ENCODE measurements at regions not wholly inside any gene's neighbourhood (a gene's known extent, or its start where the extent isn't known, plus 50 kb on each side); places are given as distances from the start of the nearest gene placed in this dataset.

- H3K4me3 ChIP-seq (ENCODE audit: low read depth, low read length): no peak overlapping the region
- H3K27me3 ChIP-seq (ENCODE audit: control insufficient read depth, insufficient read depth, low read length): no peaks in the 10 kb centered on the region
- no peak overlapping the region for H3K27ac ChIP-seq (ENCODE audit: low read depth, low read length)
- ChIA-PET CTCF (no interaction called here), POLR2A (no interaction called here)
- TF ChIP-seq CTCF (IDR thresholded peaks at IDR 0.05; ENCODE audit: low read depth, low read length): no peak
- H3K9me3 ChIP-seq (ENCODE audit: control insufficient read depth, insufficient read depth, low read length): no peaks in the 10 kb centered on the region
- DNase-seq (ENCODE audit: low read depth, low spot score): no peak
These were observed 362.8 kb downstream of the RBM26 start for GRCh38 chr13:79043208-79043607.

GRCh38 chr13:79037197-79037596, 368.9 kb downstream of the RBM26 start:
- peaks cover 3% of the 10 kb centered on the region; the same call in 1 of the 2 replicates for H3K9me3 ChIP-seq (ENCODE audit: control insufficient read depth, insufficient read depth, low read length)
- ChIA-PET CTCF (no interaction called here), POLR2A (no interaction called here)
- H3K4me3 ChIP-seq (ENCODE audit: low read depth, low read length): no peak overlapping the region
- no peak for TF ChIP-seq CTCF (IDR thresholded peaks at IDR 0.05; ENCODE audit: low read depth, low read length)
- DNase-seq (ENCODE audit: low read depth, low spot score): no peak
- H3K27me3 ChIP-seq (ENCODE audit: control insufficient read depth, insufficient read depth, low read length): no peaks in the 10 kb centered on the region
- no peak overlapping the region for H3K27ac ChIP-seq (ENCODE audit: low read depth, low read length)

GRCh38 chr13:79034341-79034740, 371.7 kb downstream of the RBM26 start:
- H3K9me3 ChIP-seq (ENCODE audit: control insufficient read depth, insufficient read depth, low read length): peaks cover 4% of the 10 kb centered on the region; the same call in 1 of the 2 replicates
- ChIA-PET POLR2A (interaction anchor here (0.7 kb wide), 1 partner anchor 37 kb away, joined by 3 read pairs; no protein-coding TSS in a partner anchor), CTCF (no interaction called here)
- H3K27ac ChIP-seq (ENCODE audit: low read depth, low read length): no peak overlapping the region
- no peak overlapping the region for H3K4me3 ChIP-seq (ENCODE audit: low read depth, low read length)
- TF ChIP-seq CTCF (IDR thresholded peaks at IDR 0.05; ENCODE audit: low read depth, low read length): no peak
- no peaks in the 10 kb centered on the region for H3K27me3 ChIP-seq (ENCODE audit: control insufficient read depth, insufficient read depth, low read length)
- no peak for DNase-seq (ENCODE audit: low read depth, low spot score)

- Histone ChIP-seq H3K27me3 (ENCODE audit: control insufficient read depth, insufficient read depth, low read length) (no peaks in the 10 kb centered on the region), H3K4me3 (ENCODE audit: low read depth, low read length) (no peak overlapping the region), H3K27ac (ENCODE audit: low read depth, low read length) (no peak overlapping the region), H3K9me3 (ENCODE audit: control insufficient read depth, insufficient read depth, low read length) (peaks cover 4% of the 10 kb centered on the region; the same call in 1 of the 2 replicates)
- no peak for DNase-seq (ENCODE audit: low read depth, low spot score)
- ChIA-PET CTCF (no interaction called here), POLR2A (no interaction called here)
- TF ChIP-seq CTCF (IDR thresholded peaks at IDR 0.05; ENCODE audit: low read depth, low read length): no peak
These were observed 371.6 kb upstream of the OBI1 start for GRCh38 chr13:79030513-79030912.

GRCh38 chr13:79018166-79018565, 359.2 kb upstream of the OBI1 start:
- Histone ChIP-seq H3K4me3 (ENCODE audit: low read depth, low read length) (no peak overlapping the region), H3K9me3 (ENCODE audit: control insufficient read depth, insufficient read depth, low read length) (peaks cover 15% of the 10 kb centered on the region; the same call in 1 of the 2 replicates), H3K27ac (ENCODE audit: low read depth, low read length) (no peak overlapping the region), H3K27me3 (ENCODE audit: control insufficient read depth, insufficient read depth, low read length) (no peaks in the 10 kb centered on the region)
- POLR2A ChIA-PET: no interaction called here
- no peak for TF ChIP-seq CTCF (IDR thresholded peaks at IDR 0.05; ENCODE audit: low read depth, low read length)
- CTCF ChIA-PET: interaction anchor here (0.6 kb wide), 1 partner anchor 48 kb away, joined by 3 read pairs; no protein-coding TSS in a partner anchor
- no peak for DNase-seq (ENCODE audit: low read depth, low spot score)

All from AG04450 (cell line).